DOHH2 (cell line): ENCODE measurements at regions not wholly inside any gene's neighbourhood (a gene's known extent, or its start where the extent isn't known, plus 50 kb on each side); places are given as distances from the start of the nearest gene placed in this dataset.

ENCODE experiments used
- H3F3A ChIP-seq: fragments of 200-600 bp; sonication (generic), shearing (Covaris generic); 2 replicates; pipeline ENCODE4 v1.6.0; 2016; ENCODE audit warnings: antibody characterized with exemption, mild to moderate bottlenecking; ENCODE audit not compliant: control insufficient read depth, insufficient read depth
- H3K27ac ChIP-seq: fragments of 200-600 bp; sonication (generic); 2 replicates; pipeline ENCODE4 v1.5.1; 2014; ENCODE audit warnings: low read depth, mild to moderate bottlenecking, low read length, moderate library complexity
- H3K27me3 ChIP-seq: fragments of 200-600 bp; sonication (generic); 2 replicates; pipeline ENCODE4 v1.6.1; 2014; ENCODE audit warnings: mild to moderate bottlenecking, low read length, mixed read lengths; ENCODE audit not compliant: control insufficient read depth
- H3K36me3 ChIP-seq: fragments of 200-600 bp; sonication (generic); 2 replicates; pipeline ENCODE4 v1.6.1; 2014; ENCODE audit warnings: mild to moderate bottlenecking, low read length, moderate library complexity, mixed read lengths; ENCODE audit not compliant: control insufficient read depth
- H3K4me1 ChIP-seq: fragments of 200-600 bp; sonication (generic); 2 replicates; pipeline ENCODE4 v1.6.1; 2014; ENCODE audit warnings: mild to moderate bottlenecking, low read length, mixed read lengths; ENCODE audit not compliant: control insufficient read depth
- H3K4me2 ChIP-seq: fragments of 200-600 bp; sonication (generic); 2 replicates; pipeline ENCODE4 v1.6.0; 2014; ENCODE audit warnings: mild to moderate bottlenecking, low read length, moderate library complexity
- H3K4me3 ChIP-seq: fragments of 200-600 bp; sonication (generic); 2 replicates; pipeline ENCODE4 v1.5.1; 2014; ENCODE audit warnings: mild to moderate bottlenecking, low read length, mixed read lengths
- H3K79me2 ChIP-seq: fragments of 200-600 bp; sonication (generic); 2 replicates; pipeline ENCODE4 v1.6.1; 2014; ENCODE audit warnings: mild to moderate bottlenecking, low read length, mixed read lengths; ENCODE audit not compliant: control insufficient read depth
- H3K9me2 ChIP-seq: fragments of 200-600 bp; sonication (generic); replicated peaks from 2 replicates; pipeline ENCODE4 v1.6.1; 2014; ENCODE audit warnings: mild to moderate bottlenecking, low read length, mixed read lengths; ENCODE audit not compliant: control insufficient read depth
- H3K9me3 ChIP-seq: fragments of 200-600 bp; sonication (generic); 2 replicates; pipeline ENCODE4 v1.6.1; 2014; ENCODE audit warnings: antibody characterized with exemption, low read length, mixed read lengths; ENCODE audit not compliant: control insufficient read depth, insufficient read depth
- H4K20me1 ChIP-seq: fragments of 200-600 bp; sonication (generic); 2 replicates; pipeline ENCODE4 v1.6.0; 2014; ENCODE audit warnings: low read depth, mild to moderate bottlenecking, antibody characterized with exemption, low read length, moderate library complexity; ENCODE audit not compliant: control insufficient read depth, insufficient read depth
- EZH2phosphoT487 ChIP-seq: fragments of 200-600 bp; sonication (generic); IDR thresholded peaks from 2 replicates; pipeline ENCODE4 v1.6.1; 2017; ENCODE audit warnings: borderline replicate concordance, mild to moderate bottlenecking, antibody characterized with exemption, low read length, moderate library complexity, mixed read lengths
- TF ChIP-seq, protein P1 (sequence below): fragments of 200-600 bp; sonication (generic); IDR thresholded peaks from one replicate; pipeline ENCODE4 v1.5.1; 2014; ENCODE audit warnings: antibody characterized with exemption, mild to moderate bottlenecking, low read depth, low read length; ENCODE audit not compliant: poor library complexity, severe bottlenecking

DNA sequence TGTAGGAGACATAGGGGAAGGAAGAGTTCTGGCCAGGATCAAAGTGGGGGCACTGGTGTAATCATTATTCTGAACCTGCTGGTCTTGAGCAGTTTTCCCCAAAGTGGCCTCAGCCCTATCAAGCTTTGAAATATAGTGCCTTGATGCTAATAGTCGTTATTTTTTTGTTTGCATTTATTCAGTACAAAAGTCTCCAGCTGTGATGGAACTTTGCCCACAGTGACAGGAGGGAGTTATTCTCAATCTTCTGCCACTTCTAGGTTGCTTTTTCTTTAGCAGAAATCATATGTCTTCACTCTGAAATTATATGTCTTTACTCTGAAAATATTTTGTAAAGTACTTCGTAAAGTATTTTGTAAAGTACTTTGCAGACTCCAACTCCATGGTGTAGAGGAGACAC is 93.1 kb downstream of the FAT3 start:
- Histone ChIP-seq H3K27me3 (no peaks in the 10 kb centered on the region), H3K9me3 (no peaks in the 10 kb centered on the region), H3K4me2 (no peak overlapping the region), H3K79me2 (no peaks in the 10 kb centered on the region), H3K4me3 (no peak overlapping the region), H3K4me1 (no peaks in the 10 kb centered on the region), H3K9me2 (no peaks in the 10 kb centered on the region), H4K20me1 (no peaks in the 10 kb centered on the region), H3F3A (no peaks in the 10 kb centered on the region), H3K27ac (no peak overlapping the region), H3K36me3 (no peaks in the 10 kb centered on the region)
- TF ChIP-seq, protein P1, sequence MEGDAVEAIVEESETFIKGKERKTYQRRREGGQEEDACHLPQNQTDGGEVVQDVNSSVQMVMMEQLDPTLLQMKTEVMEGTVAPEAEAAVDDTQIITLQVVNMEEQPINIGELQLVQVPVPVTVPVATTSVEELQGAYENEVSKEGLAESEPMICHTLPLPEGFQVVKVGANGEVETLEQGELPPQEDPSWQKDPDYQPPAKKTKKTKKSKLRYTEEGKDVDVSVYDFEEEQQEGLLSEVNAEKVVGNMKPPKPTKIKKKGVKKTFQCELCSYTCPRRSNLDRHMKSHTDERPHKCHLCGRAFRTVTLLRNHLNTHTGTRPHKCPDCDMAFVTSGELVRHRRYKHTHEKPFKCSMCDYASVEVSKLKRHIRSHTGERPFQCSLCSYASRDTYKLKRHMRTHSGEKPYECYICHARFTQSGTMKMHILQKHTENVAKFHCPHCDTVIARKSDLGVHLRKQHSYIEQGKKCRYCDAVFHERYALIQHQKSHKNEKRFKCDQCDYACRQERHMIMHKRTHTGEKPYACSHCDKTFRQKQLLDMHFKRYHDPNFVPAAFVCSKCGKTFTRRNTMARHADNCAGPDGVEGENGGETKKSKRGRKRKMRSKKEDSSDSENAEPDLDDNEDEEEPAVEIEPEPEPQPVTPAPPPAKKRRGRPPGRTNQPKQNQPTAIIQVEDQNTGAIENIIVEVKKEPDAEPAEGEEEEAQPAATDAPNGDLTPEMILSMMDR = no peak
- no peak for TF ChIP-seq EZH2phosphoT487

GRCh38 chr11:92322225-92322624 is 97.6 kb downstream of the FAT3 start:
- TF ChIP-seq, protein P1 = no peak
- TF ChIP-seq EZH2phosphoT487 = no peak
- H3K4me2 ChIP-seq = no peak overlapping the region
- no peaks in the 10 kb centered on the region for H3K9me2 ChIP-seq
- no peaks in the 10 kb centered on the region for H3K9me3 ChIP-seq
- no peak overlapping the region for H3K4me3 ChIP-seq
- H3F3A ChIP-seq = no peaks in the 10 kb centered on the region
- H3K36me3 ChIP-seq = no peaks in the 10 kb centered on the region
- H3K79me2 ChIP-seq = no peaks in the 10 kb centered on the region
- no peak overlapping the region for H3K27ac ChIP-seq
- H4K20me1 ChIP-seq = no peaks in the 10 kb centered on the region
- no peaks in the 10 kb centered on the region for H3K4me1 ChIP-seq
- no peaks in the 10 kb centered on the region for H3K27me3 ChIP-seq

- no peaks in the 10 kb centered on the region for H3K27me3 ChIP-seq
- no peak for TF ChIP-seq EZH2phosphoT487
- TF ChIP-seq, protein P1 = no peak
- H3K4me3 ChIP-seq = no peak overlapping the region
- H3K79me2 ChIP-seq = no peaks in the 10 kb centered on the region
- no peaks in the 10 kb centered on the region for H3K4me1 ChIP-seq
- H3K9me3 ChIP-seq = no peaks in the 10 kb centered on the region
- H3K9me2 ChIP-seq = no peaks in the 10 kb centered on the region
- H3K36me3 ChIP-seq = no peaks in the 10 kb centered on the region
- no peaks in the 10 kb centered on the region for H4K20me1 ChIP-seq
- no peak overlapping the region for H3K4me2 ChIP-seq
- H3K27ac ChIP-seq = no peak overlapping the region
- no peaks in the 10 kb centered on the region for H3F3A ChIP-seq
These were observed 100.3 kb downstream of the FAT3 start for GRCh38 chr11:92324890-92325289.

DNA sequence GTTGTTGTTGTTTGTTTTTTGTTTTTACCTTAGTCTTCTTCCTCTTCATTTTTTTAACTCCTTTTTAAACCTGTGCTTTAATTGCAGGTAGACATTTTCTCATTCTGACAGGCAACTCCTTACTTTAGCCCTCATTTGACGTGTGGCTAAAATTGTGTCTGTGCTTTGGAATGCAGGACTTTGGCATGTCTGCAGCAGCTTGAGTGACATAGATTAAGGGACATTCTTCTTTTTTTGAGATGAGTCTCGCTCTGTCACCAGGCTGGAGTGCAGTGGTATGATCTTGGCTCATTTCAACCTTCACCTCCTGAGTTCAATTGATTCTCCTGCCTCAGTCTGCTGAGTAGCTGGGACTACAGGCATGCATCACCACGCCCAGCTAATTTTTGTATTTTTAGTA is 100.8 kb downstream of the FAT3 start:
- H3F3A ChIP-seq = no peaks in the 10 kb centered on the region
- TF ChIP-seq, protein P1 = no peak
- TF ChIP-seq EZH2phosphoT487 = no peak

More for the DNA sequence above, 100.8 kb downstream of the FAT3 start:
- Histone ChIP-seq H3K4me1 (no peaks in the 10 kb centered on the region), H3K27me3 (no peaks in the 10 kb centered on the region), H3K9me2 (no peaks in the 10 kb centered on the region), H3K4me3 (no peak overlapping the region), H4K20me1 (no peaks in the 10 kb centered on the region), H3K9me3 (no peaks in the 10 kb centered on the region), H3K36me3 (no peaks in the 10 kb centered on the region), H3K27ac (no peak overlapping the region), H3K79me2 (no peaks in the 10 kb centered on the region), H3K4me2 (no peak overlapping the region)
